HEK293 (cell line): ENCODE measurements at regions not wholly inside any gene's neighbourhood (a gene's known extent, or its start where the extent isn't known, plus 50 kb on each side); places are given as distances from the start of the nearest gene placed in this dataset.

Experiments
- CTCF ChIP-seq: fragments of 450-650 bp; formaldehyde crosslinking; IDR thresholded peaks from 2 replicates; pipeline ENCODE4 v1.5.1; 2016; ENCODE audit warnings: missing biosample characterization, missing genetic modification characterization
- YY1 ChIP-seq: fragments of 450-650 bp; formaldehyde crosslinking; IDR thresholded peaks from 2 replicates; pipeline ENCODE4 v1.5.1; 2018; ENCODE audit warnings: missing biosample characterization, missing genetic modification characterization
- ZBTB17 ChIP-seq: fragments of 450-650 bp; formaldehyde crosslinking; IDR thresholded peaks from 2 replicates; pipeline ENCODE4 v1.5.1; 2016; ENCODE audit warnings: missing biosample characterization, missing genetic modification characterization
- ZNF639 ChIP-seq: fragments of 450-650 bp; formaldehyde crosslinking; IDR thresholded peaks from 2 replicates; pipeline ENCODE4 v1.5.1; 2016; ENCODE audit warnings: missing biosample characterization, missing genetic modification characterization
- ZSCAN30 ChIP-seq: fragments of 450-650 bp; IDR thresholded peaks from 2 replicates; pipeline ENCODE4 v1.5.1; 2018; ENCODE audit warnings: missing biosample characterization, mild to moderate bottlenecking, missing genetic modification characterization, moderate library complexity

GRCh38 chr12:82054566-82054965 is 295.4 kb upstream of the PPFIA2 start:
- TF ChIP-seq CTCF (tag by site-specific recombination) (no peak), ZSCAN30 (tag by site-specific recombination) (no peak), ZNF639 (tag by site-specific recombination) (no peak), YY1 (tag by site-specific recombination) (no peak), ZBTB17 (no peak)
